Esophagus squamous epithelium (tissue), 5 donors: ENCODE measurements at regions not wholly inside any gene's neighbourhood (a gene's known extent, or its start where the extent isn't known, plus 50 kb on each side); places are given as distances from the start of the nearest gene placed in this dataset.

ENCODE experiments used
- DNase-seq: peaks from one replicate; lab custom pipeline; 2025; lab: John Stamatoyannopoulos, UW
- H3K27ac ChIP-seq, 4 donors: fragments of 200-600 bp; sonication (generic); one replicate each; pipeline ENCODE4 v1.5.1; 2016 to 2019; ENCODE audit warnings: mild to moderate bottlenecking in 1 of 4
- H3K27me3 ChIP-seq, 4 donors: fragments of 200-600 bp; sonication (generic); 1 replicate in 3 of 4; 2 replicates in 1 of 4; pipeline versions ENCODE4 v1.5.1 to v1.6.0; 2017 to 2021; ENCODE audit warnings: antibody characterized with exemption in 1 of 4
- H3K36me3 ChIP-seq, 3 donors: fragments of 200-600 bp; sonication (generic); one replicate each; pipeline ENCODE4 v1.5.1; 2016 to 2019
- H3K4me1 ChIP-seq, 3 donors: fragments of 200-600 bp; sonication (generic); one replicate each; pipeline ENCODE4 v1.5.1; 2017 to 2019
- H3K4me3 ChIP-seq, 4 donors: fragments of 200-600 bp; sonication (generic); 1 replicate in 3 of 4; 2 replicates in 1 of 4; pipeline ENCODE4 v1.5.1; 2016 to 2019; ENCODE audit warnings: mild to moderate bottlenecking in 2 of 4, moderate library complexity in 1 of 4
- H3K9me3 ChIP-seq, 3 donors: fragments of 200-600 bp; sonication (generic); one replicate each; pipeline ENCODE4 v1.5.1; 2016 to 2019
- POLR2A ChIP-seq, 4 donors: fragments of 450-650 bp; IDR thresholded peaks; one replicate each; pipeline ENCODE4 v1.6.1; 2017; ENCODE audit warnings: antibody characterized with exemption in 4 of 4, mild to moderate bottlenecking in 4 of 4, moderate library complexity in 3 of 4
- WGBS, 2 donors: methylation state at CpG; one replicate each; pipeline ENCODE4 v1.1.5; 2018; 5-methylcytosine and 5-hydroxymethylcytosine counted together
- intact Hi-C: fragments of 100-400 bp; cut with DNase I; formaldehyde crosslinking; loops from one replicate; pipeline ENCODE4 v1.15.0; 2022
- TF ChIP-seq, protein P1 (sequence below), 6 experiments: fragments of 450-650 bp in 4 of 6; fragments of 200-600 bp in 2 of 6; sonication (generic) in 2 of 6; IDR thresholded peaks; one replicate each; pipeline ENCODE4 v1.5.1; 2016 to 2019; ENCODE audit warnings: antibody characterized with exemption in 6 of 6, mild to moderate bottlenecking in 4 of 6, moderate library complexity in 4 of 6
- donor health status: DM: yes; HTN: yes; CAD: no.

DNA sequence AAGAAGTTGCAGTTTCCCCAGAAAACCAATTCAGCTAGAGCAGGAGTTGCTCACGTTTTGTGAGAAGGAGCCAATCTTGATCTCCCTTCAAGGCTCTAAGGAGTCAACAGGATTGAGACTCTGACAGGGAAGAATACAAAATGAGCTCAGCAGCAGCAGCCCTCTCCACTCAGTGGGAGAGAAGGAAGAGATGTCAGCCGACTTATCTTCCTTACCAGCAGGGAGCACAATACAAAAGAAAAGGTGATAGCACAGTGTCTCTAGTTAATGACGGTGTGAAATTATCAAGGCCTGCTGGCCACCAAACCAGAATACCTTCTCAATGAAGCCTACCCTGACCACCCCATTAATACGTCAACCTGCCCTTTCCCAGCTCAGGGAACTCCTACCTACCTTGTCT is 223.6 kb upstream of the TMPO start:
- H3K9me3 ChIP-seq, result no peaks in the 10 kb centered on the region
- 21 to 26% methylated on average over 4 of the region's 4 CpGs for WGBS, 2 donors
- H3K36me3 ChIP-seq, result no peaks in the 10 kb centered on the region
- no peak for DNase-seq
- H3K4me1 ChIP-seq, result no peaks in the 10 kb centered on the region
- no peaks in the 10 kb centered on the region for H3K27me3 ChIP-seq
- H3K27ac ChIP-seq, result no peak overlapping the region
- TF ChIP-seq POLR2A (IDR thresholded peaks at IDR 0.05), result no peak
- TF ChIP-seq, protein P1, sequence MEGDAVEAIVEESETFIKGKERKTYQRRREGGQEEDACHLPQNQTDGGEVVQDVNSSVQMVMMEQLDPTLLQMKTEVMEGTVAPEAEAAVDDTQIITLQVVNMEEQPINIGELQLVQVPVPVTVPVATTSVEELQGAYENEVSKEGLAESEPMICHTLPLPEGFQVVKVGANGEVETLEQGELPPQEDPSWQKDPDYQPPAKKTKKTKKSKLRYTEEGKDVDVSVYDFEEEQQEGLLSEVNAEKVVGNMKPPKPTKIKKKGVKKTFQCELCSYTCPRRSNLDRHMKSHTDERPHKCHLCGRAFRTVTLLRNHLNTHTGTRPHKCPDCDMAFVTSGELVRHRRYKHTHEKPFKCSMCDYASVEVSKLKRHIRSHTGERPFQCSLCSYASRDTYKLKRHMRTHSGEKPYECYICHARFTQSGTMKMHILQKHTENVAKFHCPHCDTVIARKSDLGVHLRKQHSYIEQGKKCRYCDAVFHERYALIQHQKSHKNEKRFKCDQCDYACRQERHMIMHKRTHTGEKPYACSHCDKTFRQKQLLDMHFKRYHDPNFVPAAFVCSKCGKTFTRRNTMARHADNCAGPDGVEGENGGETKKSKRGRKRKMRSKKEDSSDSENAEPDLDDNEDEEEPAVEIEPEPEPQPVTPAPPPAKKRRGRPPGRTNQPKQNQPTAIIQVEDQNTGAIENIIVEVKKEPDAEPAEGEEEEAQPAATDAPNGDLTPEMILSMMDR (IDR thresholded peaks at IDR 0.05), result no peak
- H3K4me3 ChIP-seq, result no peak overlapping the region
- intact Hi-C loops, result no loop called here

DNA sequence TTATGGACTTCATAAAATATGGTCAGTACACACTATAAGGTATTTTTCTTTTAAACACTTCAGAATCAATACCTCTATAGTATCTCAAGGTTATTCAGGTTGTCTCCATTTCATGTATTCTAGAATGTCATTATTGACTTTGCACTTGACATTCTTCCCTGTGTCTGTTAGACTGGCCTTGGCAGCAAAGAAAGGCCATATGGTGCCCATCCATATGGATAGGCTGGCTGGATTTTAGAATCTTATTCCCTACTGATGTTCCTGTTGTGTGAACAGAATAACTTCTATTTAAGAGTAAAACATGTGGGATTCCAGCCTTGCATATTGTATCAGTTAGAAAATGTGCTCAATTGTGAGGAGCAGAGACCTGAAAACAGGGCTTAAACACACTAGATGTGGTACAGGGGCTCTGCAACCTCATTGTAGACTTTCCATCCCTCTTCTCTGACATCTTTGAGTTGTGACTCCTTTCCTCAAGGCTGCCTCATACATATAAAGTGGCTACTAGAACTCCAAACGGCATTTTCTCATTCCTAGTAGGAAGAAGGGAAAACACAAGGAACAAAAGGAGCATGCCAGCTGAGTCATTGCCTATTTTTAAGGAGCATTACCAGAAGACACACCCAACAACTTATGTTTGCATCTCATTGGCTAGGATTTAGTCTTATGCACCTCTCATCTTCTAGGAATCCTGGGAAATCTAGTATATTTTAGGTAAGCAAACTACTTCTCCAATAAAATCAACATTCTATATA is 221.2 kb upstream of the TMPO start:
- WGBS, 2 donors, result 14 to 54% methylated on average over 1 of the region's 1 CpG

DNA sequence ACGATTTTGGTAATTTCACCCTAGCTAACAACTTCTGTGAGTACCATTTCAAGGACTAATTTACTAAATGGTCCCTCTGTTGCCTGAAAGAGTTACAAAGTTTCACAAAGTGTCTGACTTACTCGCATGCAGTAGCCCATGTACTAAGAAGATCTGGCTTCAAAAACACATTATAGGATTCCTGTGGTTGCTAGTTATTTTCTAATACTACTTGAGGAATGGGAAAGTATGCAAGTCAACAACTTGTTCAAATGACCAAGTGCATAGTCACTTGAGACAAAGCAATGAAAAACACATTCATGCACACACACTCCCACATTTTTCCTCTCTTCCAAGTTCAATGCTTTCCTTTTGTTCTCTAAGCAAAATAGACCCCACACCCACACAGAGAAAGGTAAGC is 219.7 kb upstream of the TMPO start:
- DNase-seq, result no peak
- WGBS, 2 donors, result 54 to 71% methylated on average over 2 of the region's 2 CpGs
- intact Hi-C loops, result no loop called here
- Histone ChIP-seq H3K27me3 (peaks cover 0 to 3% (median 0%) of the 10 kb centered on the region in 4 donors), H3K9me3 (no peaks in the 10 kb centered on the region), H3K4me3 (no peak overlapping the region), H3K36me3 (no peaks in the 10 kb centered on the region), H3K27ac (no peak overlapping the region), H3K4me1 (no peaks in the 10 kb centered on the region)
- TF ChIP-seq, protein P1 (IDR thresholded peaks at IDR 0.05), result no peak
- no peak for TF ChIP-seq POLR2A (IDR thresholded peaks at IDR 0.05)

More for the DNA sequence above, 221.2 kb upstream of the TMPO start:
- Histone ChIP-seq H3K9me3 (no peaks in the 10 kb centered on the region), H3K27me3 (no peaks in the 10 kb centered on the region), H3K4me3 (no peak overlapping the region), H3K36me3 (no peaks in the 10 kb centered on the region), H3K27ac (no peak overlapping the region), H3K4me1 (no peaks in the 10 kb centered on the region)
- TF ChIP-seq, protein P1 (IDR thresholded peaks at IDR 0.05), result no peak
- TF ChIP-seq POLR2A (IDR thresholded peaks at IDR 0.05), result no peak
- intact Hi-C loops, result no loop called here
- DNase-seq, result no peak

DNA sequence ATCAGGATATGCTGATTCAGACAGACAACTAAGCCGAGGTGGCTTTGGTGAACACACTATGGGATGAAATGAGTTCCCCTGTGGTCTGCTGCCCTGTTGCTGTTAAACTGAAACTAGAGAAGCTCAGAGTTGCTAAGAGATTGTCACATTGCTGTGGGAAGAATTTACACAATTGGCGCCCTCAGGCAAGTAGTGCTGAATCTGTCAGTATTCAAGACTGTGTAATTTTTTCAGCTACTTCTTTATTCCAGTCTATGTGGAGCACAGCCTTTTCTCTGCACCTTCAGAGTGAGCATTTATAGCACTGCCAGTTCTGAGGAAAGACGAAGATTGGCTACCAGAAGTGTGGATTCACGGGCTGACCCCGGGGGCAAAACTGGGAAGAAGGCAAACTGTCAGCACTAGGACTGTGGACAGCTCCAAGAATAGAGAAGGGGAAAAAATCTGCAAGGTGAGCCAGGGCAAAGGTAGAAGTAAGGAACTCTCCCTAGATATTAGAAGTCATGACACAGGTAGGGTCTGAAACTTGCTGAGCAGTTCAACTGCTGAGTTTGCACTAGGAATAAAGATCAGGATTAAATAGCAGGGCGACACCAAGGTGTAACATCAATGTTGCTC is 218.8 kb upstream of the TMPO start:
- Histone ChIP-seq H3K27me3 (peaks cover 0 to 3% (median 0%) of the 10 kb centered on the region in 4 donors), H3K27ac (no peak overlapping the region), H3K4me3 (no peak overlapping the region), H3K9me3 (no peaks in the 10 kb centered on the region), H3K4me1 (no peaks in the 10 kb centered on the region), H3K36me3 (no peaks in the 10 kb centered on the region)
- TF ChIP-seq, protein P1 (IDR thresholded peaks at IDR 0.05), result no peak
- no peak for TF ChIP-seq POLR2A (IDR thresholded peaks at IDR 0.05)
- WGBS, 2 donors, result 59 to 61% methylated on average over 5 of the region's 6 CpGs
- intact Hi-C loops, result no loop called here
- no peak for DNase-seq

DNA sequence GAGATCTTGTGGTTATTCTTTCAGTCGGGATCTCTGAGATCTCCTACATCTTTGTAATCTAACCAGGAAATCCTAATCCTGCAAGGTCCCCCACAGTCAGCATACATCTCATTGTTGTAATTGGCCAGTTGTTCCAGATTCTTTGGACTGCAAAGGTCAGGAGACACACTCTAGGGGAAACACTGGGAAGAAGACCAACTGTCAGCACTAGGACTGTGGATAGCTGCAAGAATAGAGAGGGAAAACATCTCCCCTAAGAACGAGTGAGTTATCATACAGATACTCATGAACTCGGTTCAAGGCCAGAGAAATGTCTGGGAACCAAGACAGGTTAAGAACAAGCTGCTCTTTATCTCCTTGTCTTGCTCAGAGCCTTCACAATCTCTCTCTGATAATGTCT is 217.9 kb upstream of the TMPO start:
- TF ChIP-seq, protein P1 (IDR thresholded peaks at IDR 0.05), result no peak
- no peak for TF ChIP-seq POLR2A (IDR thresholded peaks at IDR 0.05)
- no peak for DNase-seq
- Histone ChIP-seq H3K36me3 (no peaks in the 10 kb centered on the region), H3K9me3 (no peaks in the 10 kb centered on the region), H3K4me1 (no peaks in the 10 kb centered on the region), H3K4me3 (no peak overlapping the region), H3K27me3 (peaks cover 0 to 3% (median 0%) of the 10 kb centered on the region in 4 donors), H3K27ac (no peak overlapping the region)
- WGBS, 2 donors, result 40 to 49% methylated on average over 3 of the region's 3 CpGs
- intact Hi-C loops, result no loop called here
